ENCODE measurements at regions not wholly inside any gene's neighbourhood (a gene's known extent, or its start where the extent isn't known, plus 50 kb on each side); places are given as distances from the start of the nearest gene placed in this dataset.
A peak's percentile ranks its signal among the peaks of the same experiment; 100 is the strongest.
"Not testable (repeated sequence)": the region's sequence is repeated elsewhere in the genome, so short reads cannot be mapped to it uniquely, and the experiment has no call there.

DNA sequence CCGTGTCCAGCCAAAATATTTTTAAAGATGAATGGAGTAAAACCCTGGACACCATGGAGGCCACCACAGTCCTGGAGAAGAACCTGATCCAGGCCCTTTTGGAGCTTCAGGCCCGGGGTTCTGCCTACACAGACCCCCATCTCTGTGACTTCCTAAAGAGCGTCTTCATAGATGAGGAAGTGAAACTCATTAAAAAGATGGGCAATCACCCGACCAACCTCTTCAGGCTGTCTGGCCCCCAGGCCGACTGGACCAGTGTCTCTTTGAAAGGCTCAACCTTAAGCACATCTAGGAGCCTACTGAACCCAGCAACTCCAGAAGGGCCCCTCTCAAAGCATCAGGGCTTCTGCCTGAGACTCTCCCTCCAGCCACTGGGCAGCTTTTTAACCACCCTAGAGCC, 107.9 kb upstream of the FAM174B start:
- DNase-seq (ENCODE audit: low spot score), result peak; percentile 29
- TF ChIP-seq, protein P1, sequence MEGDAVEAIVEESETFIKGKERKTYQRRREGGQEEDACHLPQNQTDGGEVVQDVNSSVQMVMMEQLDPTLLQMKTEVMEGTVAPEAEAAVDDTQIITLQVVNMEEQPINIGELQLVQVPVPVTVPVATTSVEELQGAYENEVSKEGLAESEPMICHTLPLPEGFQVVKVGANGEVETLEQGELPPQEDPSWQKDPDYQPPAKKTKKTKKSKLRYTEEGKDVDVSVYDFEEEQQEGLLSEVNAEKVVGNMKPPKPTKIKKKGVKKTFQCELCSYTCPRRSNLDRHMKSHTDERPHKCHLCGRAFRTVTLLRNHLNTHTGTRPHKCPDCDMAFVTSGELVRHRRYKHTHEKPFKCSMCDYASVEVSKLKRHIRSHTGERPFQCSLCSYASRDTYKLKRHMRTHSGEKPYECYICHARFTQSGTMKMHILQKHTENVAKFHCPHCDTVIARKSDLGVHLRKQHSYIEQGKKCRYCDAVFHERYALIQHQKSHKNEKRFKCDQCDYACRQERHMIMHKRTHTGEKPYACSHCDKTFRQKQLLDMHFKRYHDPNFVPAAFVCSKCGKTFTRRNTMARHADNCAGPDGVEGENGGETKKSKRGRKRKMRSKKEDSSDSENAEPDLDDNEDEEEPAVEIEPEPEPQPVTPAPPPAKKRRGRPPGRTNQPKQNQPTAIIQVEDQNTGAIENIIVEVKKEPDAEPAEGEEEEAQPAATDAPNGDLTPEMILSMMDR (IDR thresholded peaks at IDR 0.05; ENCODE audit: extremely low read depth, missing control alignments), result no peak

DNA sequence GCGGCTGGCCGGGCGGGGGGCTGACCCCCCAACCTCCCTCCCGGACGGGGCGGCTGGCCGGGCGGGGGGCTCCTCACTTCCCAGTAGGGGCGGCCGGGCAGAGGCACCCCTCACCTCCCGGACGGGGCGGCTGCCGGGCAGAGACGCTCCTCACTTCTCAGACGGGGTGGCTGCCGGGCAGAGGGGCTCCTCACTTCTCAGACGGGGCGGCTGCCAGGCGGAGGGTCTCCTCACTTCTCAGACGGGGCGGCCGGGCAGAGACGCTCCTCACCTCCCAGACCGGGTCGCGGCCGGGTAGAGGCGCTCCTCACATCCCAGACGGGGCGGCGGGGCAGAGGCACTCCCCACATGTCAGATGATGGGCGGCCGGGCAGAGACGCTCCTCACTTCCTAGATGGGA, 112.6 kb upstream of the FAM174B start:
- not testable (repeated sequence) for DNase-seq (ENCODE audit: low spot score)

- TF ChIP-seq, protein P1 (IDR thresholded peaks at IDR 0.05; ENCODE audit: extremely low read depth, missing control alignments), result no peak
- DNase-seq (ENCODE audit: low spot score), result no peak
These were observed 115.1 kb upstream of the FAM174B start for GRCh38 chr15:92770641-92771040.

DNA sequence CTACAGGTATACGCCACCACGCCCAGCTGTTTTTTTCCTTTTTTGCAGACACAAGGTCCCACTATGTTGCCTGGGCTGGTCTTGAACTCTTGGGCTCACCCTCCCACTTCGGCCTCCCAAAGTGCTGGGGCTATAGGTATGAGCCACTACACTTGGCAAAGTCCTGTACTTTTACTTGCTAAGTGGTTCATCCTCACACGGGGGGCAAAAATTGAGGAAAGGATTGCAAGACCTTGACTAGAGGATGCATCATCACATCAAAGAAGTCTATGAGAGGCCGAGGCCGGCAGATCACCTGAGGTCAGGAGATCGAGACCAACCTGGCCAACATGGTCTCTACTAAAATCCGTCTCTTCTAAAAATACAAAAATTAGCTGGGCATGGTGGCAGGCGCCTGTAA, 116.5 kb upstream of the FAM174B start:
- TF ChIP-seq, protein P1 (IDR thresholded peaks at IDR 0.05; ENCODE audit: extremely low read depth, missing control alignments), result no peak
- no peak for DNase-seq (ENCODE audit: low spot score)

- TF ChIP-seq, protein P1 (IDR thresholded peaks at IDR 0.05; ENCODE audit: extremely low read depth, missing control alignments), result no peak
These were observed 117.2 kb upstream of the FAM174B start for GRCh38 chr15:92772626-92773244.

DNA sequence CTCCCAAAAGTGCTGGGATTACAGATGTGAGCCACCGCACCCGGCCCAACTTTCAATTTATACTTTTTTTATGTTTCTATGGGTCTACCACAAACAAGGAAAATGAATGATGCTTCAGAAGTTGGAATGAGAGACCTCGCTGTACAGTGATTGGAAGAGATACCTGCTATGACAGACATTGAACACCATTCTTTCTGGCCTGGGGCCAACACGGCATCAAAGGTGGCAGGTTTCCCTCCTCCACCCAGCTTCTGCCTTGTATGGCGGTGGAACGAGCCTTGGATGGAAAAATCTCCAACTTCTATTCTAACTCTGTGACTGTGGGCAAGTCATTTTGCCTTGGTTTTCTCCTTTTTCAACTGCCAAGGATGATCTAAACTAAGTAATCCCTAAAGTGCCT, 117.8 kb upstream of the FAM174B start:
- TF ChIP-seq, protein P1 (IDR thresholded peaks at IDR 0.05; ENCODE audit: extremely low read depth, missing control alignments), result no peak
- DNase-seq (ENCODE audit: low spot score), result no peak

More at GRCh38 chr15:92772626-92773244, 117.2 kb upstream of the FAM174B start:
- DNase-seq (ENCODE audit: low spot score), result no peak

GRCh38 chr15:92779874-92780273, 120.2 kb upstream of the CHD2 start:
- DNase-seq (ENCODE audit: low spot score), result no peak
- TF ChIP-seq, protein P1 (IDR thresholded peaks at IDR 0.05; ENCODE audit: extremely low read depth, missing control alignments), result no peak

- DNase-seq (ENCODE audit: low spot score), result no peak
- TF ChIP-seq, protein P1 (IDR thresholded peaks at IDR 0.05; ENCODE audit: extremely low read depth, missing control alignments), result no peak
These were observed 119.3 kb upstream of the CHD2 start for GRCh38 chr15:92780843-92781242.

All from GM20000 (cell line).